ENCODE measurements at regions not wholly inside any gene's neighbourhood (a gene's known extent, or its start where the extent isn't known, plus 50 kb on each side); places are given as distances from the start of the nearest gene placed in this dataset.

DNA sequence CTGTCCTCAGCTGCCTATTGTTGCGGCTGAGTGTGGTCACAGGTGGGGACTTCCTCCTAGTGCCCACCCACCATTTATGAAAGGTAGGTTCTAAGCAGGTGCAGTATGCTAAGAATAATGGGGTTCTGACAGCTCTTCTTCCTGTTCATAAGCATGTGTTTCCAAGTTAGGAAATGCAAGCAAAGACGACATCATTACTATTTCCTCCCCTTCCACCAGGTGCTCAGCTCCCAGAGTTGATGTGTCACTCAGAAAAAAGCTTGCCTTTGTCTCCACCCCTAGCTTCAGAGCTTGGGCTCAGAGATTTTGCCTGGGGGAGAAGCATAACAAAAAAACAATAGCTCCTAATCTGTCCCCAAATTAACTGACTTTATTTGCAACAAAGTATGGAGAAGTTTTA lies 1076.7 kb downstream of the NR2F1-AS1 start:
- Mint-ChIP-seq H3K27me3 (no peaks in the 10 kb centered on the region), H3K4me3 (ENCODE audit: low read depth) (no peak overlapping the region), H3K27ac (peak overlapping the region; percentile 18), H3K36me3 (ENCODE audit: insufficient read depth) (no peaks in the 10 kb centered on the region), H3K4me1 (ENCODE audit: low read depth) (no peaks in the 10 kb centered on the region), H3K9me3 (ENCODE audit: low read depth) (peaks cover 15% of the 10 kb centered on the region)
- TF ChIP-seq, protein P1, sequence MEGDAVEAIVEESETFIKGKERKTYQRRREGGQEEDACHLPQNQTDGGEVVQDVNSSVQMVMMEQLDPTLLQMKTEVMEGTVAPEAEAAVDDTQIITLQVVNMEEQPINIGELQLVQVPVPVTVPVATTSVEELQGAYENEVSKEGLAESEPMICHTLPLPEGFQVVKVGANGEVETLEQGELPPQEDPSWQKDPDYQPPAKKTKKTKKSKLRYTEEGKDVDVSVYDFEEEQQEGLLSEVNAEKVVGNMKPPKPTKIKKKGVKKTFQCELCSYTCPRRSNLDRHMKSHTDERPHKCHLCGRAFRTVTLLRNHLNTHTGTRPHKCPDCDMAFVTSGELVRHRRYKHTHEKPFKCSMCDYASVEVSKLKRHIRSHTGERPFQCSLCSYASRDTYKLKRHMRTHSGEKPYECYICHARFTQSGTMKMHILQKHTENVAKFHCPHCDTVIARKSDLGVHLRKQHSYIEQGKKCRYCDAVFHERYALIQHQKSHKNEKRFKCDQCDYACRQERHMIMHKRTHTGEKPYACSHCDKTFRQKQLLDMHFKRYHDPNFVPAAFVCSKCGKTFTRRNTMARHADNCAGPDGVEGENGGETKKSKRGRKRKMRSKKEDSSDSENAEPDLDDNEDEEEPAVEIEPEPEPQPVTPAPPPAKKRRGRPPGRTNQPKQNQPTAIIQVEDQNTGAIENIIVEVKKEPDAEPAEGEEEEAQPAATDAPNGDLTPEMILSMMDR (IDR thresholded peaks at IDR 0.05; ENCODE audit: unreplicated experiment) = no peak
- no peak for DNase-seq (ENCODE audit: low spot score, unreplicated experiment)

DNA sequence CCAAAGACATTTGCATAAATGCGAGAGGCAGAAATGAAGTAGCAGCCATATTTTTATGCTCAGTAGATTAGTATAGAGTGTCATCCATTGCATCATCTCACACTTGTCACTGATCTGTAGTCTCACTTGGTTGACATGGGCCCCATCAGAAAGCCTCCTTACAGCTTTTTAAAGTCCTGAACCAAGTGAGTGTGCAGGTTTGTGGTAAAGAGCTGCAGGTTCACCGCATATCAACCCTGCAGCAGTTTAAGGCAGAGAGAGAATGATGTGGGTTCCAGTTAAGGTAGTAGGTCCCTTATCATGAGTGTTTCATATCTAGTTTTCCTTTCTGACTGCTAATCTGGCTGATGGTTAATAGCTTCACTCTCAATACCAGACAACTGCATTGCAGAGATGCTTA lies 1080.3 kb downstream of the NR2F1-AS1 start:
- H3K27me3 Mint-ChIP-seq = peaks cover 3% of the 10 kb centered on the region
- H3K27ac Mint-ChIP-seq = no peak overlapping the region
- peaks cover 3% of the 10 kb centered on the region for H3K4me1 Mint-ChIP-seq (ENCODE audit: low read depth)
- H3K36me3 Mint-ChIP-seq (ENCODE audit: insufficient read depth) = no peaks in the 10 kb centered on the region
- TF ChIP-seq, protein P1 (IDR thresholded peaks at IDR 0.05; ENCODE audit: unreplicated experiment) = no peak
- H3K9me3 Mint-ChIP-seq (ENCODE audit: low read depth) = peaks cover 4% of the 10 kb centered on the region
- no peak overlapping the region for H3K4me3 Mint-ChIP-seq (ENCODE audit: low read depth)
- DNase-seq (ENCODE audit: low spot score, unreplicated experiment) = no peak

DNA sequence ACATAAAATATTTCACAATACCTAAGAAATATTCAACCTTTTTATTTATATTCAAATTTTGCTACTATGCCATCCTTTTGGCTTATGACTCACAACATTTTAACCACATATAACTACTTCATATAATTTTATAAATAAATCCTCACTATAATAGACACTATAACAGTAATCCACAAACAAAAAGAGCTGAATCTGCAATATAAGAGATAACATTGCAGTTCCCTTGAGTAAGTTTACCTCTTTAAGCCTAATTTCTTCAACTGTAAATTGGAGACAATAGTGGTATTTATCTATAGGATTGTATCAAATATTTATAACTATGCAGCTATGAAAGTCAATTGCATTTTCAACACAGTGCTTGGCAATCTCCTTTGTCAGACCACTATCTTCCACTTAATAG lies 1084.5 kb downstream of the NR2F1-AS1 start:
- no peak for DNase-seq (ENCODE audit: low spot score, unreplicated experiment)
- H3K9me3 Mint-ChIP-seq (ENCODE audit: low read depth) = peaks cover 4% of the 10 kb centered on the region
- H3K27me3 Mint-ChIP-seq = peaks cover 3% of the 10 kb centered on the region
- H3K4me3 Mint-ChIP-seq (ENCODE audit: low read depth) = no peak overlapping the region
- H3K4me1 Mint-ChIP-seq (ENCODE audit: low read depth) = peaks cover 16% of the 10 kb centered on the region
- no peaks in the 10 kb centered on the region for H3K36me3 Mint-ChIP-seq (ENCODE audit: insufficient read depth)
- no peak overlapping the region for H3K27ac Mint-ChIP-seq
- TF ChIP-seq, protein P1 (IDR thresholded peaks at IDR 0.05; ENCODE audit: unreplicated experiment) = no peak

DNA sequence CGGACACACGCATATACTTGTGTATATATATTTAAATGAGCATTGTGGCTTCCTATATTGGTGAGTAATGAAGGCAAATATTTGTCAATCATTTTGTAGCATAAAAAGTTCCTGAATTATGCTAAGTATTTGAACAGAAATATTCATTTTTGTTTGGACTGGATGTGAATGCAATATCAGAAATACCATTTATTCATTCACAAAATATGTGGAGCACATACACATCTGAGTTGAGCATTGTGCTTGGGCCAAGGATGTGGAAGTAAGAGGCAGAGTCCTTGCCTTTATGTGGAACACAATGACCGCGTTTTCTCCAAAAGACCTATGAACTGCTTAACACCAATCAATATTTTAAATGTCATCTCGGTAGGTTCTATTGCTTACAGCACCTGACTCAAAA lies 1086.5 kb downstream of the NR2F1-AS1 start:
- no peak for DNase-seq (ENCODE audit: low spot score, unreplicated experiment)
- Mint-ChIP-seq H3K4me3 (ENCODE audit: low read depth) (no peak overlapping the region), H3K9me3 (ENCODE audit: low read depth) (peaks cover 4% of the 10 kb centered on the region), H3K27ac (no peak overlapping the region), H3K36me3 (ENCODE audit: insufficient read depth) (no peaks in the 10 kb centered on the region), H3K4me1 (ENCODE audit: low read depth) (peaks cover 16% of the 10 kb centered on the region), H3K27me3 (peaks cover 23% of the 10 kb centered on the region)
- TF ChIP-seq, protein P1 (IDR thresholded peaks at IDR 0.05; ENCODE audit: unreplicated experiment) = no peak

DNA sequence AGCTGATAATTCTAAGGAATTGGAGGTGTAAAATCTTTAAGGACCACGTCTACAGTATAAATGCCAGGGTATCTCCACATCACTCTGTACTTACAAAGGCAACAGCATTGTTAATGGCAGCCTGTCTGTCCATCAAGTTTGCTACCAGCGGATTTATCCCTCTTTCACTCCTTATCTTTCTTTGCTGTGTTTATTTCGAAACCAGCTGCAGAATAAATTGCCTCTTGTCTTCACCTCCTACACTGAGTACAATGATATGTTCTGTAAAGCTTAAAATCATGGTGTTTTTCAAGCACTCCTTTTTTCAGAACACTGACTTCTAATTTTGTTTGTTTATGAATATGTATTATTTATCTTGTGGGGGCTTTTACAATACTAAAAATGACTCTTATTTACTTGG lies 1088.1 kb downstream of the NR2F1-AS1 start:
- peaks cover 29% of the 10 kb centered on the region for H3K27me3 Mint-ChIP-seq
- H3K9me3 Mint-ChIP-seq (ENCODE audit: low read depth) = peaks cover 4% of the 10 kb centered on the region
- no peaks in the 10 kb centered on the region for H3K36me3 Mint-ChIP-seq (ENCODE audit: insufficient read depth)
- peaks cover 13% of the 10 kb centered on the region for H3K4me1 Mint-ChIP-seq (ENCODE audit: low read depth)
- no peak for DNase-seq (ENCODE audit: low spot score, unreplicated experiment)
- no peak overlapping the region for H3K4me3 Mint-ChIP-seq (ENCODE audit: low read depth)
- TF ChIP-seq, protein P1 (IDR thresholded peaks at IDR 0.05; ENCODE audit: unreplicated experiment) = no peak
- H3K27ac Mint-ChIP-seq = no peak overlapping the region
